IMR-90 (cell line): ENCODE measurements at regions not wholly inside any gene's neighbourhood (a gene's known extent, or its start where the extent isn't known, plus 50 kb on each side); places are given as distances from the start of the nearest gene placed in this dataset.

Source experiments
- ATAC-seq: fragments of 200-7000 bp; cut with Tn5 transposase; 2 replicates; pipeline ENCODE4 v1.9.1; 2020; ENCODE audit warnings: low read depth, mild to moderate bottlenecking, moderate library complexity
- BruUV-seq: library from RNA; stranded (reverse); fragments of 400-500 nt; replicated peaks from 2 replicates; lab custom pipeline; 2021; lab: Mats Ljungman, UMichigan
- CTCF ChIA-PET: fragments of 300-600 bp; formaldehyde crosslinking; extraction: SDS; loops from one replicate; lab custom pipeline; 2021; ENCODE audit warnings: antibody characterized with exemption; lab: Yijun Ruan, JAX
- POLR2A ChIA-PET: fragments of 300-600 bp; sonication (Branson Sonifier 250); formaldehyde crosslinking; loops from one replicate; lab custom pipeline; 2022; ENCODE audit warnings: antibody characterized with exemption; ENCODE audit not compliant: unreplicated experiment; lab: Charles Lee
- DNase-seq: peaks from one replicate; pipeline ENCODE4 v3.0.0; 2013
- H2AFZ ChIP-seq: replicated peaks from 2 replicates; pipeline ENCODE3; 2013; ENCODE audit warnings: low read length, mild to moderate bottlenecking; ENCODE audit not compliant: poor library complexity
- H2AK5ac ChIP-seq: 2 replicates; pipeline ENCODE4 v1.6.1; 2013; ENCODE audit warnings: low read depth, low read length, inconsistent platforms
- H2AK9ac ChIP-seq: replicated peaks from 2 replicates; pipeline ENCODE3; 2013; ENCODE audit warnings: mild to moderate bottlenecking, low read depth, low read length, moderate library complexity; ENCODE audit not compliant: poor library complexity
- H2BK120ac ChIP-seq: 2 replicates; pipeline ENCODE4 v1.6.1; 2013; ENCODE audit warnings: low read depth, low read length, inconsistent platforms
- H2BK15ac ChIP-seq: 3 replicates; pipeline ENCODE4 v1.6.1; 2013; ENCODE audit warnings: low read depth, low read length, inconsistent platforms
- H2BK20ac ChIP-seq: 2 replicates; pipeline ENCODE4 v1.6.1; 2013; ENCODE audit warnings: low read depth, mild to moderate bottlenecking, inconsistent platforms, low read length, moderate library complexity
- H2BK5ac ChIP-seq: 2 replicates; pipeline ENCODE4 v1.6.1; 2013; ENCODE audit warnings: mild to moderate bottlenecking, low read depth, low read length, inconsistent platforms; ENCODE audit not compliant: poor library complexity, severe bottlenecking
- H3K14ac ChIP-seq: replicated peaks from 2 replicates; pipeline ENCODE4 v1.6.1; 2013; ENCODE audit warnings: low read depth, low read length, inconsistent platforms
- H3K18ac ChIP-seq: 2 replicates; pipeline ENCODE4 v1.6.1; 2013; ENCODE audit warnings: low read depth, low read length, control low read depth
- H3K23ac ChIP-seq: 2 replicates; pipeline ENCODE4 v1.6.1; 2013; ENCODE audit warnings: low read depth, low read length, inconsistent platforms
- H3K27ac ChIP-seq: 2 replicates; pipeline ENCODE4 v1.5.1; 2013; ENCODE audit warnings: mild to moderate bottlenecking, control low read depth, low read length; ENCODE audit not compliant: insufficient read depth
- H3K27me3 ChIP-seq: 2 replicates; pipeline ENCODE4 v1.6.1; 2013; ENCODE audit warnings: low read length; ENCODE audit not compliant: control insufficient read depth, insufficient read depth
- H3K36me3 ChIP-seq: 2 replicates; pipeline ENCODE4 v1.6.1; 2013; ENCODE audit warnings: low read length, mixed read lengths; ENCODE audit not compliant: control insufficient read depth, insufficient read depth
- H3K4ac ChIP-seq: 2 replicates; pipeline ENCODE4 v1.6.1; 2013; ENCODE audit warnings: low read depth, low read length, inconsistent platforms
- H3K4me1 ChIP-seq: 2 replicates; pipeline ENCODE4 v1.6.1; 2013; ENCODE audit warnings: low read length, mixed read lengths; ENCODE audit not compliant: control insufficient read depth, insufficient read depth
- H3K4me2 ChIP-seq: 2 replicates; pipeline ENCODE4 v1.6.1; 2013; ENCODE audit warnings: low read depth, mild to moderate bottlenecking, control low read depth, low read length, moderate library complexity
- H3K4me3 ChIP-seq: 2 replicates; pipeline ENCODE4 v1.5.1; 2013; ENCODE audit warnings: low read depth, mild to moderate bottlenecking, control low read depth, low read length, moderate library complexity; ENCODE audit not compliant: insufficient read depth
- H3K56ac ChIP-seq: 2 replicates; pipeline ENCODE4 v1.6.1; 2013; ENCODE audit warnings: low read length, inconsistent platforms; ENCODE audit not compliant: insufficient read depth; ENCODE audit errors: extremely low read depth
- H3K79me1 ChIP-seq, 2 experiments: 2 replicates each; pipeline ENCODE4 v1.6.1; 2013; ENCODE audit warnings: low read length in 2 of 2, inconsistent platforms in 1 of 2, low read depth in 1 of 2
- H3K9ac ChIP-seq: 2 replicates; pipeline ENCODE4 v1.6.1; 2013; ENCODE audit warnings: low read depth, low read length, control low read depth
- H3K9me1 ChIP-seq: 2 replicates; pipeline ENCODE4 v1.6.1; 2013; ENCODE audit warnings: low read length, inconsistent platforms; ENCODE audit not compliant: insufficient read depth
- H3K9me3 ChIP-seq: 2 replicates; pipeline ENCODE4 v1.6.1; 2013; ENCODE audit warnings: low read length; ENCODE audit not compliant: control insufficient read depth, insufficient read depth
- H4K20me1 ChIP-seq: 2 replicates; pipeline ENCODE4 v1.6.1; 2013; ENCODE audit warnings: low read length, inconsistent platforms; ENCODE audit not compliant: insufficient read depth
- H4K5ac ChIP-seq: 2 replicates; pipeline ENCODE4 v1.6.1; 2013; ENCODE audit warnings: mild to moderate bottlenecking, low read depth, low read length, control low read depth
- H4K8ac ChIP-seq, 2 experiments: 2 replicates each; pipeline ENCODE4 v1.6.1; 2013; ENCODE audit warnings: low read depth in 2 of 2, low read length in 2 of 2, control low read depth in 1 of 2, inconsistent platforms in 1 of 2
- H4K91ac ChIP-seq: 2 replicates; pipeline ENCODE4 v1.6.1; 2013; ENCODE audit warnings: low read depth, low read length, inconsistent platforms; ENCODE audit not compliant: insufficient read depth
- BHLHE40 ChIP-seq: fragments of 150-350 bp; IDR thresholded peaks from 2 replicates; pipeline ENCODE4 v1.6.1; 2016; ENCODE audit warnings: mild to moderate bottlenecking, low read depth, low read length
- CEBPB ChIP-seq: IDR thresholded peaks from 2 replicates; pipeline ENCODE4 v1.6.1; 2012; ENCODE audit warnings: low read depth, low read length, improper control_type of control experiment
- CHD1 ChIP-seq: IDR thresholded peaks from 2 replicates; pipeline ENCODE4 v1.6.1; 2012; ENCODE audit warnings: low read depth, low read length, improper control_type of control experiment
- ELK1 ChIP-seq: fragments of 150-350 bp; IDR thresholded peaks from 2 replicates; pipeline ENCODE4 v1.6.1; 2016; ENCODE audit warnings: low read depth, mild to moderate bottlenecking, low read length, moderate library complexity, borderline replicate concordance
- FOS ChIP-seq: fragments of 150-350 bp; IDR thresholded peaks from 2 replicates; pipeline ENCODE4 v1.6.1; 2016; ENCODE audit warnings: low read depth, low read length
- MAFK ChIP-seq: IDR thresholded peaks from 2 replicates; pipeline ENCODE4 v1.6.1; 2012; ENCODE audit warnings: low read depth, low read length, improper control_type of control experiment
- MAZ ChIP-seq: IDR thresholded peaks from 2 replicates; pipeline ENCODE4 v1.6.1; 2012; ENCODE audit warnings: low read depth, mild to moderate bottlenecking, low read length, improper control_type of control experiment, moderate library complexity, borderline replicate concordance
- POLR2A ChIP-seq: IDR thresholded peaks from 2 replicates; pipeline ENCODE4 v1.6.1; 2012; ENCODE audit warnings: mild to moderate bottlenecking, low read depth, low read length
- RAD21 ChIP-seq: IDR thresholded peaks from 2 replicates; pipeline ENCODE4 v1.6.1; 2012; ENCODE audit warnings: low read length, improper control_type of control experiment
- RCOR1 ChIP-seq: IDR thresholded peaks from 2 replicates; pipeline ENCODE4 v1.6.1; 2012; ENCODE audit warnings: mild to moderate bottlenecking, low read length, improper control_type of control experiment; ENCODE audit not compliant: insufficient replicate concordance
- RFX5 ChIP-seq: IDR thresholded peaks from 2 replicates; pipeline ENCODE4 v1.8.0; 2012; ENCODE audit warnings: low read depth, mild to moderate bottlenecking, low read length, moderate library complexity
- SMC3 ChIP-seq: fragments of 150-350 bp; IDR thresholded peaks from 2 replicates; pipeline ENCODE4 v1.6.1; 2016; ENCODE audit warnings: low read depth, mild to moderate bottlenecking, antibody characterized with exemption, low read length, moderate library complexity
- USF2 ChIP-seq: fragments of 150-350 bp; IDR thresholded peaks from 2 replicates; pipeline ENCODE4 v1.6.1; 2017; ENCODE audit warnings: mild to moderate bottlenecking, antibody characterized with exemption, low read length, low read depth
- WGBS, 2 experiments: methylation state at CpG; one replicate each; pipeline versions ENCODE4 v1.1.5 to v1.1.7; 2013; ENCODE audit warnings: missing lambda C conversion rate in 2 of 2; ENCODE audit not compliant: insufficient read length in 1 of 2; ENCODE audit errors: extremely low coverage in 2 of 2; 5-methylcytosine and 5-hydroxymethylcytosine counted together
- dilution Hi-C: fragments of 300-500 bp; cut with HindIII; formaldehyde crosslinking; loops from one replicate; pipeline ENCODE4 v1.14.3; 2018; ENCODE audit warnings: low sequenced_read_pairs; ENCODE audit not compliant: unreplicated experiment
- in situ Hi-C: fragments of 300-500 bp; cut with MboI; formaldehyde crosslinking; loops from 3 replicates; pipeline ENCODE4 v1.14.3; 2019; ENCODE audit warnings: low sequenced_read_pairs, inconsistent platforms, mixed read lengths
- intact Hi-C: fragments of 100-400 bp; cut with micrococcal nuclease; formaldehyde crosslinking; loops from 2 replicates; pipeline ENCODE4 v1.10.0; 2022
- TF ChIP-seq, protein P1 (sequence below): conservative IDR thresholded peaks from 2 replicates; pipeline ENCODE4 v1.5.1; 2012; ENCODE audit warnings: mild to moderate bottlenecking, low read depth, low read length, improper control_type of control experiment

GRCh38 chr6:22367346-22367745 lies 70.5 kb upstream of the PRL start:
- H4K5ac ChIP-seq: peak overlapping the region; percentile 78; the same call in 1 of the 2 replicates
- POLR2A ChIA-PET: no interaction called here
- peak overlapping the region; percentile 31; the same call in 1 of the 2 replicates for H3K4me2 ChIP-seq

More at GRCh38 chr6:22367346-22367745, 70.5 kb upstream of the PRL start:
- Histone ChIP-seq H2AFZ (no peak overlapping the region), H4K8ac (peak overlapping the region in 1 of 2 experiments; percentile 7; a peak in 1 of 4 replicates), H4K20me1 (no peaks in the 10 kb centered on the region), H3K9ac (no peak overlapping the region; the same call in 1 of the 2 replicates), H2BK20ac (no peak overlapping the region), H3K27ac (no peak overlapping the region), H3K79me1 (no peaks in the 10 kb centered on the region), H3K4me1 (peaks cover 4% of the 10 kb centered on the region), H3K9me3 (no peaks in the 10 kb centered on the region), H4K91ac (no peak overlapping the region), H2AK9ac (no peak overlapping the region), H3K9me1 (no peaks in the 10 kb centered on the region), H3K23ac (no peak overlapping the region), H3K36me3 (no peaks in the 10 kb centered on the region), H2BK120ac (0 out of 2 replicates have a peak overlapping the region, but pooled peaks have one; percentile 16), H3K14ac (no peak overlapping the region), H3K4ac (no peak overlapping the region), H2AK5ac (no peak overlapping the region), H3K4me3 (no peak overlapping the region), H2BK15ac (peak overlapping the region; percentile 18; the same call in 1 of the 3 replicates), H3K18ac (peak overlapping the region; percentile 20; the same call in 1 of the 2 replicates), H3K27me3 (no peaks in the 10 kb centered on the region), H2BK5ac (peak overlapping the region; percentile 29), H3K56ac (no peak overlapping the region)
- WGBS, 2 experiments: no CpG with 5 or more reads among the region's 1 CpG
- TF ChIP-seq ELK1 (no peak), RCOR1 (no peak), USF2 (no peak), BHLHE40 (no peak), MAZ (no peak), CHD1 (no peak), POLR2A (no peak), SMC3 (no peak), RAD21 (no peak), FOS (no peak), RFX5 (no peak), CEBPB (no peak), MAFK (no peak)
- TF ChIP-seq, protein P1, sequence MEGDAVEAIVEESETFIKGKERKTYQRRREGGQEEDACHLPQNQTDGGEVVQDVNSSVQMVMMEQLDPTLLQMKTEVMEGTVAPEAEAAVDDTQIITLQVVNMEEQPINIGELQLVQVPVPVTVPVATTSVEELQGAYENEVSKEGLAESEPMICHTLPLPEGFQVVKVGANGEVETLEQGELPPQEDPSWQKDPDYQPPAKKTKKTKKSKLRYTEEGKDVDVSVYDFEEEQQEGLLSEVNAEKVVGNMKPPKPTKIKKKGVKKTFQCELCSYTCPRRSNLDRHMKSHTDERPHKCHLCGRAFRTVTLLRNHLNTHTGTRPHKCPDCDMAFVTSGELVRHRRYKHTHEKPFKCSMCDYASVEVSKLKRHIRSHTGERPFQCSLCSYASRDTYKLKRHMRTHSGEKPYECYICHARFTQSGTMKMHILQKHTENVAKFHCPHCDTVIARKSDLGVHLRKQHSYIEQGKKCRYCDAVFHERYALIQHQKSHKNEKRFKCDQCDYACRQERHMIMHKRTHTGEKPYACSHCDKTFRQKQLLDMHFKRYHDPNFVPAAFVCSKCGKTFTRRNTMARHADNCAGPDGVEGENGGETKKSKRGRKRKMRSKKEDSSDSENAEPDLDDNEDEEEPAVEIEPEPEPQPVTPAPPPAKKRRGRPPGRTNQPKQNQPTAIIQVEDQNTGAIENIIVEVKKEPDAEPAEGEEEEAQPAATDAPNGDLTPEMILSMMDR: no peak
- intact Hi-C loops (no loop called here), in situ Hi-C loops (no loop called here), dilution Hi-C loops (no loop called here)
- DNase-seq (peak; percentile 36), ATAC-seq (peak; percentile 83)
- CTCF ChIA-PET: interaction anchor here (0.8 kb wide), 1 partner anchor 16 kb away, joined by 3 read pairs; no protein-coding TSS in a partner anchor
- no TSS peak for BruUV-seq
